Stimulated activated CD8-positive, alpha-beta memory T cell treated with anti-CD3 and anti-CD28 coated beads, Interleukin-15, amount 100 ng/mL, for 48 hours (primary cell): ENCODE measurements at regions not wholly inside any gene's neighbourhood (a gene's known extent, or its start where the extent isn't known, plus 50 kb on each side); places are given as distances from the start of the nearest gene placed in this dataset.

ENCODE experiments used
- DNase-seq, 2 donors: peaks; one replicate each; pipeline ENCODE4 v3.0.0-alpha.2; 2020; ENCODE audit warnings: low read depth in 2 of 2

DNA sequence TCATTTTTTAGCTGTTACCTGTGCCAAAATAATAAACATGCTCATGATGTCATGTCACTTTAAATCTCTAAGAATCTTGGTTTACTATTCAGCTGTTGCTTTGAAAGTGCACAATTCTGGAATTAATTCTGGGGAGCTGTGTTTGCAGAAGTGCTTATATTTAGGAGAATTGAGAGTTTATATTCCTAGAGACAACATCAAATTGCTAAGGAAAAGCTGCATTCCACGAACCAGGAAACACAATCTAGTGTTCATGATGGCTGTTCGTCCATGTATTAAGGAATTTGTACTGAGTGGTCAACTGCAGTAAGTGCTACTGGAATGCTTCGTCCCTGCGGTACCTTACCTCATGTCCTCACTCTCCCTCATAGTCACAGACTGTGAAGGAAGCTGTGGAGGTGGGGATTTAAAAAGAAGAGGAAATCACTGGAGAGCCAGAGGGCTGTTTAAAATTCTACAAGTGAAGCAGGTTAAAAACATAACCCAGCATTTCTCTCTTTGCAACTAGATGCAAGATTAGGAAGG lies 161.0 kb downstream of the TRMT11 start:
- no peak for DNase-seq

DNA sequence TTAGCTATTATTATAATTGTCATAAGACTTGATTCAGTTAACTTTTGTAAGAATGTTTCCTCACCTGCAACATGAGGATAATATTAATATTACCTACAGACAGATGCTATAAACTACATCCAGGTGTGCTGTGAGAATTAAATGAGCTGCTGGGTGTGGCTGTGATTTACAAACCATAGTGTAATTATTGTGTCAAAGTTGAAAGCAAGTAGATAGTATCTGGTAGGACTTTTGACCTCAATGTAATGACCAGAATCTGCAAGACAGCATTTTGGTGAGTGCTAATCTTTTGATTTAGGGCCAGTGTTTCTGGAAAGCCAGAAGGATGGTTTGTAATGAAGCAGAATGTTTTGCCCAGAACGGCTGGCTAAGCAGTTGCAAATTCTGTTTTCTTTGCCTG lies 162.5 kb downstream of the TRMT11 start:
- no peak for DNase-seq

DNA sequence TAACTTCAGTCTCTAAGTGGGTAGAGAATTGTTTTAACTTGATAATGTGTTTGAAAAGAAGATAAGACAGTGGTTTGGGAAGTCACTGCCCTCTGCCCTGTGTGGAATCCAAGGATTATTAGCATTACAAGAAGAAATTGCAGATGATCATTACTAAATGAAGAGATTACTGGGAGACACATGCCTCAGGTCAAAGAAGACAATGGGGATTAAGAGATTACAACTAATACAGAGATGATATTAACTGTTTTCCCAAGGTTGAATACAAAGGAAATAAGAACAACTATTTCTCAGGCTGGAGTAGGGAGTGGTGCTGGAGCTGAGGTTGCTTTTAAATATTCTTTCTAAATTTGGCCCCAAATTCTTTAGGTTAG lies 166.0 kb downstream of the TRMT11 start:
- DNase-seq = no peak

GRCh38 chr6:126153661-126154060 lies 167.3 kb downstream of the TRMT11 start:
- DNase-seq = no peak

GRCh38 chr6:126156973-126157372 lies 170.6 kb downstream of the TRMT11 start:
- DNase-seq = no peak

- no peak for DNase-seq
Measured at GRCh38 chr6:126167726-126168125, 172.2 kb upstream of the CENPW start.

- DNase-seq = no peak
Measured at GRCh38 chr6:126170433-126170832, 169.5 kb upstream of the CENPW start.

- DNase-seq = peak in 1 of 2 donors; percentile 5
Measured at GRCh38 chr6:126170978-126171382, 168.9 kb upstream of the CENPW start.

DNA sequence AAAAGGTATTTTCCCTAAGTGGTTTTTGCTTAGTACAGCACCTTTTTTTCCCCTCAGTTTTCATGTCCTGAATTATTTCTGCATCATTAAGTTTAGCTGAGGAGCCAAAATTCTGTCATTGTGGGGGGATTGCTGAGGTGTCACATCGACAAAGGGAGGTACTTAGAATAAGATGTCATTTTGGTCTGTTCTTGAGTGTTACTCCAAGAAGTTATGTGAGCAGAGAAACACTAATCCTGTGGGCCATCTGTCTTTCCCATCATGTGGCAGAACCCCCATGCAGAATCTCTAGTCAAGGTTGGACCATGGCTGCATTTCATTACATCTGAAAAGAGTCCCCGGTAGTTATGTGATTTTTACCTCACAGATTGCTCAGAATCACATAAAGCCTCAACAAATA lies 167.8 kb upstream of the CENPW start:
- no peak for DNase-seq

GRCh38 chr6:126173265-126173664 lies 166.7 kb upstream of the CENPW start:
- DNase-seq = no peak

DNA sequence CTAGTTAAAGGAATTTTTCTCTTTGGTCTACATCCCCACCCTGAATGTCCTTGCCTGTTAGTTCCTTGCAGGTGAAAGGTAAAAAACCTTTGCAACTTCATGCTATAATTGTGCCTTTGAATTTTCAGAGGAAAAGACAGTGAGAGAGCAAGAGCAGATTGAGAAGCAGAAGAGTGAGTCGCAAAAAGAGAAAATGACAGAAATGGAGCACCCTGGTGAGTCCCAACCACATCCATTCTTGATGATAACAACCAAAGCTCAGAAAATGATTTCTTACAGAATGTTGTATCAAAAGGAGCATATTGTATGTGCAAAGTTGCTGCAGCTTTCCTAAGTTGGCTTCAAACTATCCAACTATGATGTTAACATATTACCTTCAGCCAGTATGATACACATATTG lies 165.2 kb upstream of the CENPW start:
- DNase-seq = no peak

GRCh38 chr6:126175251-126175650 lies 164.7 kb upstream of the CENPW start:
- no peak for DNase-seq

DNA sequence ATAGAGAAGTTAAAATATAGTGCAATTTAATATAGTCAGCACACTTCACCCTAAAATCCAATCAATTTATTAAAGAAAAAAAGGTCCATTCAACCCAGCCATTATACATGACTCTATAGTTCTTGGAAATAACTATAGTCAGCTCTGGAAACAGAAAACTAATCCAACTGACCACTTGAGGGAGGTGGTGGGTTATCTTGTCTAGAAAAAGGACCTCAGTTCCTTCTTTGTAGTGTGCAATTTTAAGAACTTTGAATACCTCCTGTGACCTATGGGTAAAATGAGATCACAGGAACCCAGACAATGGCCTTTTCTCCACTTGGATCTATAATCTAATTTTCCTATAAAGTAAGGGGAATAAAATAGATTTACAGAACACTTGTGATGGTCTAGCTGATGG lies 163.6 kb upstream of the CENPW start:
- no peak for DNase-seq

DNA sequence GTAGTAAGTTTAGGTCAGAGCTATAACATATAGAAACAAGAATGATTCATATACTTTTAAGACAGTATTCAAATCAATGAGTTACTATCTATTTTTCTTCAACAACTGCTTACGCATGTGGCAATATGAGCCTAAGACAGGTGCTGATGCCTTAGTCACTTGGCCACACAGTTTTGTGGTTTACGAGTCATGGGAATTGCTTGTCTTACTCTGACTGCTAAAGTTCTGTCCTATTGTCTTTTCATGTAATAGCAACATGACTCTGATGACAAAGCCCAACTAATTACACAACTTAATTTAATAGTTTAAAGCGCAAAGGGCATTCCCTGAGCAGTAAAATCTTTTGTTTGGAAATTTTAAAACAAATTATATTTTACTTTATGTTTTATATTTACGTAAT lies 159.3 kb upstream of the CENPW start:
- peak; percentile 20 to 34 for DNase-seq

- no peak for DNase-seq
Measured at GRCh38 chr6:126181173-126181741, 158.7 kb upstream of the CENPW start.

DNA sequence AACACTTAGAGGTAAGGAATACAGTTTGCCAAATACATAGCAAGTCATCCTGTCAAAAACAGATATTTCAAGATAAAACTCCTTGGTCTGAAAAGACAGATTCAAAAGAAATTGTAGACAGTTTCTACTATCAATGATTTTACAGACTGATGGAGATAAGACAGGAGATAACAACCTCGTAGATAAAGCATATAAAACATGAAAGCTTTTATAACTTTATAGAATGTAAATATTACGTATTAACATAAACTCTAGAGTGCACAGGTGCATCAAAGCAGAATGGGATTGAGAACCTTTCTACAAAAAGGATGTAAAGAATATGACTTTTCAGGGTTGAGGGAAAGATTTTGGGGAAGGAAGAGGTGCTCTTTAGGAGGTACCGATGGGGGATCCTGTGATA lies 158.0 kb upstream of the CENPW start:
- no peak for DNase-seq

GRCh38 chr6:126182650-126183311 lies 157.1 kb upstream of the CENPW start:
- DNase-seq = no peak

- DNase-seq = no peak
Measured at GRCh38 chr6:126185774-126186173, 154.1 kb upstream of the CENPW start.

DNA sequence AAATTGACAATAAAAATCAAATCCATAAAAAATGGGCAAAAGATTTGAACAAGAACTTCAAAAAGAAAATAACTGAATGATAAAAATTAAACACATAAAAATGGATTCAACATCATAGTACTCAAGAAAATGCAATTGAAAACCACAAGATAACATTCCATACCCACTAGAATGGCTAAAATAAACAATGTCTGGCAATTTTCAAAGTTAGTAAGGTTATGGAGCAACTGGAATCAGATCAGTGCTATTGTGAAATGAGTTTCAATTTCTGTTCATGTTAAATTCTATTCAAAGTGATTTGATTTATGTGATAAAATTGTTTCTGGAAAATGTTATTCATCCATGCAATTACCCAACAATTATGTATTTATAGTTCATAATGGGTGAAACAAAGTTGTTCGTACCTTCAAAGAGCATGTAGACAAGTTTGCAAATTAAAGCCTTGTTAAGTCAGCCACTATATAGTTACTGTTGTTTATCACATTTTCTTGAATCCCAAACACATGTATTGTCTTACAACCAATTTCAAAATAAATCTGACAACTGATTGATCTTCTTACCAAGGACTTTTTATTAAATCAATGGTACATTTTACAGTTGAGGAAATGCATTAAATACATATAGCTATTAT lies 151.5 kb upstream of the CENPW start:
- DNase-seq = no peak

GRCh38 chr6:126195625-126196236 lies 144.2 kb upstream of the CENPW start:
- no peak for DNase-seq

GRCh38 chr6:126198631-126199030 lies 141.3 kb upstream of the CENPW start:
- no peak for DNase-seq

- no peak for DNase-seq
Measured at GRCh38 chr6:126199466-126199865, 140.4 kb upstream of the CENPW start.

GRCh38 chr6:126202707-126203106 lies 137.2 kb upstream of the CENPW start:
- DNase-seq = no peak
